Thoracic aorta (tissue), 2 donors: ENCODE measurements at regions not wholly inside any gene's neighbourhood (a gene's known extent, or its start where the extent isn't known, plus 50 kb on each side); places are given as distances from the start of the nearest gene placed in this dataset.
"Not testable (repeated sequence)": the region's sequence is repeated elsewhere in the genome, so short reads cannot be mapped to it uniquely, and the experiment has no call there.

Source experiments
- ATAC-seq: fragments of 150-250 bp; one replicate; pipeline ENCODE4 v1.8.0; 2017; ENCODE audit warnings: low read depth; ENCODE audit not compliant: insufficient number of reproducible peaks, low FRiP score
- DNase-seq: peaks from one replicate; pipeline ENCODE4 v3.0.0-alpha.2; 2020; ENCODE audit warnings: low spot score
- H3K27ac ChIP-seq, 2 donors: fragments of 200-600 bp; sonication (generic); 1 replicate in 1 of 2; 2 replicates in 1 of 2; pipeline ENCODE4 v1.5.1; 2016; ENCODE audit warnings: mild to moderate bottlenecking in 2 of 2, moderate library complexity in 2 of 2
- H3K27me3 ChIP-seq: fragments of 200-600 bp; sonication (generic); replicated peaks from 2 replicates; pipeline ENCODE4 v1.6.0; 2016; ENCODE audit warnings: mild to moderate bottlenecking; ENCODE audit not compliant: insufficient read depth
- H3K36me3 ChIP-seq: fragments of 200-600 bp; sonication (generic); one replicate; pipeline ENCODE4 v1.5.1; 2016
- H3K4me1 ChIP-seq, 2 donors: fragments of 200-600 bp; sonication (generic); 1 replicate in 1 of 2; 2 replicates in 1 of 2; pipeline versions ENCODE4 v1.5.1 to v1.6.0; 2016; ENCODE audit warnings: low read depth in 2 of 2, mild to moderate bottlenecking in 1 of 2; ENCODE audit not compliant: control insufficient read depth in 1 of 2
- H3K4me3 ChIP-seq: fragments of 200-600 bp; sonication (generic); 2 replicates; pipeline ENCODE4 v1.5.1; 2016; ENCODE audit warnings: mild to moderate bottlenecking
- H3K9me3 ChIP-seq: fragments of 200-600 bp; sonication (generic); 2 replicates; pipeline ENCODE4 v1.5.1; 2016
- TF ChIP-seq, protein P1 (sequence below): fragments of 200-600 bp; sonication (generic); IDR thresholded peaks from one replicate; pipeline ENCODE4 v1.5.1; 2019; ENCODE audit warnings: antibody characterized with exemption

DNA sequence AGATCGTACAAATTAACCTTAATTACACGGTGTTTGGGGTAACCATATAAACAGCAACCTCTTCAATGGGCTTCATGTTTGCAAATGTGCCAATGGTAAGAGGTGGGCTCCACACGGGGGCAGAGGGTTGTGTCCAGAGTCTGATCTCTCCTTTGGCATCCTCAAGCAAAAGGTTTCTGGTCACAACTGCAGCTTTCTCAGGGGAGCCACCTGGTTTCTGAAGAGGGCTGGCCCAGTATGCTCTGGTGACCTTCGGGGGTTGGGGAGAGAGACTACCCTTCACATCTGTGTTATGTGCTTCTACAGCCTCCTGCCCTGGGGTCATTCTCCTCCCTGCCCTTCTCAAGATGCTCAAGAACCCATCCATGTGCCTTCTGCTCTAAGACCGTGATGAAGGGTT lies 259.6 kb downstream of the CRLF2 start:
- Histone ChIP-seq H3K4me3 (no peak overlapping the region), H3K27ac (no peak overlapping the region), H3K9me3 (no peaks in the 10 kb centered on the region), H3K4me1 (no peaks in the 10 kb centered on the region), H3K36me3 (no peaks in the 10 kb centered on the region), H3K27me3 (no peaks in the 10 kb centered on the region)
- TF ChIP-seq, protein P1, sequence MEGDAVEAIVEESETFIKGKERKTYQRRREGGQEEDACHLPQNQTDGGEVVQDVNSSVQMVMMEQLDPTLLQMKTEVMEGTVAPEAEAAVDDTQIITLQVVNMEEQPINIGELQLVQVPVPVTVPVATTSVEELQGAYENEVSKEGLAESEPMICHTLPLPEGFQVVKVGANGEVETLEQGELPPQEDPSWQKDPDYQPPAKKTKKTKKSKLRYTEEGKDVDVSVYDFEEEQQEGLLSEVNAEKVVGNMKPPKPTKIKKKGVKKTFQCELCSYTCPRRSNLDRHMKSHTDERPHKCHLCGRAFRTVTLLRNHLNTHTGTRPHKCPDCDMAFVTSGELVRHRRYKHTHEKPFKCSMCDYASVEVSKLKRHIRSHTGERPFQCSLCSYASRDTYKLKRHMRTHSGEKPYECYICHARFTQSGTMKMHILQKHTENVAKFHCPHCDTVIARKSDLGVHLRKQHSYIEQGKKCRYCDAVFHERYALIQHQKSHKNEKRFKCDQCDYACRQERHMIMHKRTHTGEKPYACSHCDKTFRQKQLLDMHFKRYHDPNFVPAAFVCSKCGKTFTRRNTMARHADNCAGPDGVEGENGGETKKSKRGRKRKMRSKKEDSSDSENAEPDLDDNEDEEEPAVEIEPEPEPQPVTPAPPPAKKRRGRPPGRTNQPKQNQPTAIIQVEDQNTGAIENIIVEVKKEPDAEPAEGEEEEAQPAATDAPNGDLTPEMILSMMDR, result no peak
- ATAC-seq (no peak), DNase-seq (no peak)

DNA sequence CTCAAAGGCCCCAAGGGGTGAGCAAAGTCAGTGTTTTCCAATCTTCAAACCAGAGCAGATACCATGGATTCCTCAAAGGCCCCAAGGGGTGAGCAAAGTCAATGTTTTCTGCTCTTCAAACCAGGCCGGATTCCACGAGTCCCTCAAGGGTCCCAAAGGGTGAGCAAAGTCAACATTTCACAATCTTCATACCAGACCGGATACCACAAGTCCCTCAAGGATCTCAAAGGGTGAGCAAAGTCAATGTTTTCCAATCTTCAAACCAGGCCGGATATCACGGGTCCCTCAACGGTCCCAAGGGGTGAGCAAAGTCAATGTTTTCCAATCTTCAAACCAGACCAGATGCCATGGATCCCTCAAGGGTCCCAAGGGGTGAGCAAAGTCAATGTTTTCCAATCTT lies 265.2 kb downstream of the CRLF2 start:
- H3K27ac ChIP-seq, H3K9me3 ChIP-seq, ATAC-seq, H3K4me1 ChIP-seq, H3K4me3 ChIP-seq, H3K36me3 ChIP-seq, H3K27me3 ChIP-seq, DNase-seq: not testable (repeated sequence)

DNA sequence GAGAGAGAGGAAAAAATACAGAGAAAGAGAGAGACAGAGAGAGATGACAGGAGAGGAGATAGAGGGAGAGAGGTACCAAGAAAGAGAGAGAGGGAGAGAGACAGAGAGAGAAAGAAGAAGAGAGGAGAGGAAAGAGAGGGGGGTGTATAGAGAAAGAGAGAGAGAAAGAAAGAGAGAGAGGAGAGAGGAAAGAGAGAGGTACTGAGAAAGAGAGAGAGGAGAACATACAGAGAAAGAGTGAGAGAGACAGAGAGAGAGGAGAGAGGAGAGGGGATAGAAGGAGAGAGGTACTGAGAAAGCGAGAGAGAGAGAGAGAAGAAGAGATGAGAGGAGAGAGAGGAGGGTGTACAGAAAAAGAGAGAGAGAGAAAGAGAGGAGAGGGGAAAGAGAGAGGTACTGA lies 269.4 kb downstream of the CRLF2 start:
- Histone ChIP-seq H3K27ac (no peak overlapping the region), H3K4me1 (no peaks in the 10 kb centered on the region), H3K9me3 (no peaks in the 10 kb centered on the region), H3K4me3 (no peak overlapping the region), H3K36me3 (no peaks in the 10 kb centered on the region), H3K27me3 (no peaks in the 10 kb centered on the region)
- TF ChIP-seq, protein P1, result no peak
- DNase-seq, result no peak
- no peak for ATAC-seq

DNA sequence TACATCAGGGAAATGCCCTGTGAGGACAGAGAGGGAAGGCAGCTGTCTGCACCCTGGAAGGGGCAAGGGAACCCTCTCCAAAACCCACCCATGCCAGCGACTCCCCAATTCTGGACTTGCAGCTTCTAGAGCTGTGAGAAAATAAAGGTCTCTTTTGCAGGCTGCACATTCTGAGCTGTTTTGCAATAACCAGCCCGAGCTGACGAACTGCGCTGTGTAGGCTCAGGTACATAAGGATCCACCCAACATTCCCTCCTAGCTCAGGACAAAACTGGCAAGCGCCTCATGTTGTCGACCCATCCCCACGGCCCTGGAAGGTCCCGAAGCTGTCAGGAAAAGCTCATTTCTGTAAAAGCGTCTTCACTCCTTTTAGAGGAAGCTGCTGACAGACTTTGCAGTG lies 271.8 kb downstream of the CRLF2 start:
- TF ChIP-seq, protein P1, result no peak
- Histone ChIP-seq H3K4me3 (no peak overlapping the region), H3K9me3 (no peaks in the 10 kb centered on the region), H3K27ac (no peak overlapping the region), H3K36me3 (no peaks in the 10 kb centered on the region), H3K4me1 (no peaks in the 10 kb centered on the region), H3K27me3 (no peaks in the 10 kb centered on the region)
- no peak for ATAC-seq
- no peak for DNase-seq

DNA sequence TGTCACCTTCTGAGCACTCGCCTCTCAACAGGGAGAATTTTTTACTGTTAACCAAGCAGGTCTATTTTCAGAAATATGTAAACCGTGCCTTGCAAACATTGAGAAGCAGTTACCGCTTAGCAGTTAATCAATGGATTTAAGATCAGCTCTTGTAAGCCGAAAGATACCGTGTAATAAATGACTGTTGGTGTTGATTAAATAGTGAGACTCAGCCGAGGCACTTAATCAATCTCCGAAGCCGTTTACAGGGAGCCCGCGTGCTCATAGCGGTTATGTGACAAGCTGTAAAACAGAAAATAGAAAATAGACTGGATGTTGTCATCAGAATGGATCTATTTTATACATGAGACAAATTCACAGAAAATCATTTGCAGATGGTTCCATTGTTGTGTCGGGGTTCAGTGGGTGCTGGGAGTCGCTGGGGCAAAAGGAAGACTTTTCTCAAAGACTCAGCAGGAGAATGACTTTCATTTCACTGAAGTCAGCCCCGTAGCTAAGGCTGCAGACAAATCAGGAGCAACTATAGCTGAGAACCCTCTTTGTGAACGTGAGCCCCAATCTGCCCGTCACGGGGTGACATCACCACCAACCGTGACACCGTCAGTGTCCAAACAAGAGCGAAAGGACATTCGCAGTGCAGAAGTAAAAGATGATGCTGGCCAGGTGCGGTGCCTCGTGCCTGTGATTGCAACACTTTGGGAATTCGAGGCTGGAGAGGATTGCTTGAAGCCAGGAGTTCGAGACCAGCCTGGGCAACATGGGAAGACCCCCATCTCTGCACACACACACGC lies 275.3 kb downstream of the CRLF2 start:
- Histone ChIP-seq H3K27ac (no peak overlapping the region), H3K4me1 (no peaks in the 10 kb centered on the region), H3K9me3 (no peaks in the 10 kb centered on the region), H3K27me3 (no peaks in the 10 kb centered on the region), H3K36me3 (no peaks in the 10 kb centered on the region), H3K4me3 (no peak overlapping the region)
- ATAC-seq, result no peak
- no peak for DNase-seq
- TF ChIP-seq, protein P1, result no peak

- TF ChIP-seq, protein P1, result no peak
- H3K27me3 ChIP-seq, result no peaks in the 10 kb centered on the region
Observed at GRCh38 chrX:933611-934010, 278.8 kb downstream of the CRLF2 start.

More at GRCh38 chrX:933611-934010, 278.8 kb downstream of the CRLF2 start:
- DNase-seq (no peak), ATAC-seq (no peak)
- Histone ChIP-seq H3K4me3 (no peak overlapping the region), H3K4me1 (no peaks in the 10 kb centered on the region), H3K36me3 (no peaks in the 10 kb centered on the region), H3K9me3 (no peaks in the 10 kb centered on the region), H3K27ac (no peak overlapping the region)
